ENCODE measurements at regions not wholly inside any gene's neighbourhood (a gene's known extent, or its start where the extent isn't known, plus 50 kb on each side); places are given as distances from the start of the nearest gene placed in this dataset.

DNA sequence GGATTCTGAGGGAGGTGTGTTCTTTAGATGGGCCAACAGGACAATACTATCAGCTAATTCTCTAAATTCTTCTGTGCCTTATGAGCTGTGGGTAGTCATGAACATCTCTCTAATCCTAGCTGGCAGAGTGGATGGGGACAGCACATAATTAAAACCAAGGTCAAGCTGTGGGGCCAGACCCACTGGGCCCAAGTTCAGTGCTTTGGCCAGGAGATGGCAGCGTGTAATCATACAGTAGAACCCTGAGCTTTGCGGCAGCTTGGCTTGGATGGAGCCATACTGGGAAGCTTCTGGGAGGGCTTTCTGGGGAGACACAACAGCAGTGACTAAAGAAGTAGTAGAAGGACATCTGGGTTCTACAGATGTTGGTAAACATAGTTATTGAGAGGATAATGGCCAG is 140.3 kb upstream of the CXCL13 start:
- intact Hi-C loops (cut with DNase I), result no loop called here
- no peaks in the 10 kb centered on the region for H3K27me3 ChIP-seq
- TF ChIP-seq POLR2AphosphoS5 (IDR thresholded peaks at IDR 0.05; ENCODE audit: insufficient read depth in 1 of 2, low read depth in 1 of 2) (no peak), POLR2A (IDR thresholded peaks at IDR 0.05) (no peak)
- TF ChIP-seq, protein P1, sequence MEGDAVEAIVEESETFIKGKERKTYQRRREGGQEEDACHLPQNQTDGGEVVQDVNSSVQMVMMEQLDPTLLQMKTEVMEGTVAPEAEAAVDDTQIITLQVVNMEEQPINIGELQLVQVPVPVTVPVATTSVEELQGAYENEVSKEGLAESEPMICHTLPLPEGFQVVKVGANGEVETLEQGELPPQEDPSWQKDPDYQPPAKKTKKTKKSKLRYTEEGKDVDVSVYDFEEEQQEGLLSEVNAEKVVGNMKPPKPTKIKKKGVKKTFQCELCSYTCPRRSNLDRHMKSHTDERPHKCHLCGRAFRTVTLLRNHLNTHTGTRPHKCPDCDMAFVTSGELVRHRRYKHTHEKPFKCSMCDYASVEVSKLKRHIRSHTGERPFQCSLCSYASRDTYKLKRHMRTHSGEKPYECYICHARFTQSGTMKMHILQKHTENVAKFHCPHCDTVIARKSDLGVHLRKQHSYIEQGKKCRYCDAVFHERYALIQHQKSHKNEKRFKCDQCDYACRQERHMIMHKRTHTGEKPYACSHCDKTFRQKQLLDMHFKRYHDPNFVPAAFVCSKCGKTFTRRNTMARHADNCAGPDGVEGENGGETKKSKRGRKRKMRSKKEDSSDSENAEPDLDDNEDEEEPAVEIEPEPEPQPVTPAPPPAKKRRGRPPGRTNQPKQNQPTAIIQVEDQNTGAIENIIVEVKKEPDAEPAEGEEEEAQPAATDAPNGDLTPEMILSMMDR (IDR thresholded peaks at IDR 0.05), result no peak

DNA sequence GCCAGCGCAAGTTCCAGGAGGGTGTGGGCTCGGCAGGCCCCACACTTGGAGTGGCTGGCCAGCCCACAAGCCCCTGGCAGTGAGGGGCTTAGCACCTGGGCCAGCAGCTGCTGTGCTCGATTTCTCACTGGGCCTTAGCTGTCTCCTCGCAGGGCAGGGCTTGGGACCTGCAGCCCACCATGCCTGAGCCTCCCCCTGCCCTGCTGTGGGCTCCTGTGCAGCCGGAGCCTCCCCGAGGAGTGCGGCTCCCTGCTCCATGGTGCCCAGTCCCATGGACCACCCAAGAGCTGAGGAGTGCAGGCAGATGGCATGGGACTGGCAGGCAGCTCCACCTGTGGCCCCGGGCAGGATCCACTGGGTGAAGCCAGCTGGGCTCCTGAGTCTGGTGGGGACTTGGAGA is 139.2 kb upstream of the CXCL13 start:
- no peak for TF ChIP-seq POLR2A (IDR thresholded peaks at IDR 0.05)
- TF ChIP-seq, protein P1 (IDR thresholded peaks at IDR 0.05), result no peak
- TF ChIP-seq POLR2AphosphoS5 (IDR thresholded peaks at IDR 0.05; ENCODE audit: insufficient read depth in 1 of 2, low read depth in 1 of 2), result no peak

More for the DNA sequence above, 140.3 kb upstream of the CXCL13 start:
- no peaks in the 10 kb centered on the region for H3K9me3 ChIP-seq
- DNase-seq (ENCODE audit: extremely low spot score in 2 of 2), result no peak
- no peak overlapping the region for H3K4me3 ChIP-seq
- no peak overlapping the region for H3K27ac ChIP-seq
- no peaks in the 10 kb centered on the region for H3K36me3 ChIP-seq
- no peaks in the 10 kb centered on the region for H3K4me1 ChIP-seq

DNA sequence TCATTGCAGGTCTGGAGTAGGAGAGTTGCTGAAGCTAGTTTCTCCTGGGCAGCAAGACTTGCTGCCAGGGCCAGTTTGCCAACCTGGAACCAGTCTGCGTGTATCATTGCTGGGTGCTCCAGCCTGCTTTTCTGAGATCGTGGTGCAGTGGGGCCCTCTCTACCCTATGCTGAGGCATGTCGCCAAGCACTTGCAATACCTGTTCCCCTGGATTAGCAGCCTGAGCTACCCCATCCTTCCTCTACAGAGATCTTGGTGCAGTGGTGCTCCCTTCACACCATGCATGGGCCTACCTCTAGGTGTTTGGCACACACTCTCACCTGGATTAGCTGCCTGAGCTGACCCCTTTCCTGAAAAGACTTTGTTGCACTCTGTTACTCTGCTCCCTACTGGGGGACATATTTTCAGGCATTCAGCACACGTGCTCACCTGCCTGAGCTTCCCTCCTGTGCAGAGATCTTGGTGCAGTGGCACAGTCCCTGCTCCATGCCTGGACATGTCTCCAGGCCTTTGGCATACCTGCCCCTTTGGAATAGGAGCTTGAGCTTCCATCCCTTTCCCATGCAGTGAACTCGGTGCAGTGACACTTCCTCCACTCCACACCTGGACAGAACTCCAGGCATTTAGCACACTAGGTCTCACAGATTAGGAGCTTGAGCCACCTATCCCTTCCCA is 133.7 kb upstream of the CXCL13 start:
- H3K27ac ChIP-seq, result no peak overlapping the region
- TF ChIP-seq POLR2AphosphoS5 (IDR thresholded peaks at IDR 0.05; ENCODE audit: insufficient read depth in 1 of 2, low read depth in 1 of 2) (no peak), POLR2A (IDR thresholded peaks at IDR 0.05) (no peak)
- TF ChIP-seq, protein P1 (IDR thresholded peaks at IDR 0.05), result no peak
- H3K4me1 ChIP-seq, result no peaks in the 10 kb centered on the region
- H3K27me3 ChIP-seq, result no peaks in the 10 kb centered on the region
- H3K9me3 ChIP-seq, result no peaks in the 10 kb centered on the region
- DNase-seq (ENCODE audit: extremely low spot score in 2 of 2), result no peak
- H3K36me3 ChIP-seq, result no peaks in the 10 kb centered on the region
- intact Hi-C loops (cut with DNase I), result no loop called here
- no peak overlapping the region for H3K4me3 ChIP-seq

More for the DNA sequence above, 139.2 kb upstream of the CXCL13 start:
- no peaks in the 10 kb centered on the region for H3K36me3 ChIP-seq
- intact Hi-C loops (cut with DNase I), result no loop called here
- H3K4me1 ChIP-seq, result no peaks in the 10 kb centered on the region
- H3K27ac ChIP-seq, result no peak overlapping the region
- no peak overlapping the region for H3K4me3 ChIP-seq
- H3K9me3 ChIP-seq, result no peaks in the 10 kb centered on the region
- DNase-seq (ENCODE audit: extremely low spot score in 2 of 2), result no peak
- H3K27me3 ChIP-seq, result no peaks in the 10 kb centered on the region

DNA sequence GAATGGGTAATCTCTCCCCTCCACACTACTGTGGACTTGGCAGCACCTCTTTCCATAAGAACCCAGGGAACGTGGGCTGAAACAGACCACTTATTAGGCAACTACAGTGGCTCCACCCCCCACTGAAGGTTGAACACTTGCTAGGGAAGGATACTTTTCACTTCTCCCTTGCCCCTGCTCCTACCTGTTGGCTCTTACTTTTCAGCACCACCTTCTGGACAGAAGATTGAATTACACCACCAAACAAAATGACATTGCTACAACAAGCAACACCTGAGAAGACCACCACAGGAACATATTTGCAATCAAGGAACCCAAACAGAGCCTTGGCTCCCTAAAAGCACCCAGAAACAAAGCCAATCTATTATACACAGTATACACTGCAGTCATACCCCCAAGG is 132.1 kb upstream of the CXCL13 start:
- TF ChIP-seq, protein P1 (IDR thresholded peaks at IDR 0.05), result no peak
- TF ChIP-seq POLR2A (IDR thresholded peaks at IDR 0.05), result no peak
- no peak for TF ChIP-seq POLR2AphosphoS5 (IDR thresholded peaks at IDR 0.05; ENCODE audit: insufficient read depth in 1 of 2, low read depth in 1 of 2)
- Histone ChIP-seq H3K27ac (no peak overlapping the region), H3K4me3 (no peak overlapping the region), H3K4me1 (no peaks in the 10 kb centered on the region), H3K27me3 (no peaks in the 10 kb centered on the region), H3K9me3 (no peaks in the 10 kb centered on the region), H3K36me3 (no peaks in the 10 kb centered on the region)
- no peak for DNase-seq (ENCODE audit: extremely low spot score in 2 of 2)
- intact Hi-C loops (cut with DNase I), result no loop called here

DNA sequence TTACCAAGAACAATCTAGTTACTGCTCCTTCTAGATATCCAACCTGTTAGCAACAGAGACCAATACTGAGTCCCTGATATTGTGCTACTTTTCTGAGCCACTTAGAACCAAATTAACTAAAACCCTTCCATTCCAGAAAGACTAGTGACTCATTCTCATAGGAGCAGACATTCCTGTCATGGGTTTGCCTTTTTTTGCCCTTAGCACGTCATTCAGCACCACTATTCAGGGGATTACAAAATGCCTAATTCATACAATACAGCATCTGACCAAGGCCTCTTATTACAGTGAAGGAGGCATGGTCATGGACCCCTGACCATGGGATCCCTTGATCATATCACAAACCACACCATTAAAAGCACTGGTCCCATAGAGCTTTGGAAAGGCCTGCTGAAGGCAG is 123.8 kb upstream of the CXCL13 start:
- intact Hi-C loops (cut with DNase I), result no loop called here
- no peaks in the 10 kb centered on the region for H3K4me1 ChIP-seq
- no peaks in the 10 kb centered on the region for H3K27me3 ChIP-seq
- no peak overlapping the region for H3K4me3 ChIP-seq
- TF ChIP-seq, protein P1 (IDR thresholded peaks at IDR 0.05), result no peak
- TF ChIP-seq POLR2A (IDR thresholded peaks at IDR 0.05) (no peak), POLR2AphosphoS5 (IDR thresholded peaks at IDR 0.05; ENCODE audit: insufficient read depth in 1 of 2, low read depth in 1 of 2) (no peak)
- DNase-seq (ENCODE audit: extremely low spot score in 2 of 2), result no peak
- no peak overlapping the region for H3K27ac ChIP-seq
- no peaks in the 10 kb centered on the region for H3K9me3 ChIP-seq
- H3K36me3 ChIP-seq, result no peaks in the 10 kb centered on the region

Measured in vagina (tissue), 2 donors.